Germinal center (tissue), 1 donor: ENCODE measurements at regions not wholly inside any gene's neighbourhood (a gene's known extent, or its start where the extent isn't known, plus 50 kb on each side); places are given as distances from the start of the nearest gene placed in this dataset.

Experiments used
- DNase-seq: peaks from one replicate; pipeline ENCODE4 v3.0.0; 2012; ENCODE audit warnings: mixed read lengths, low spot score

GRCh38 chr11:110979696-110980095 is 265.8 kb upstream of the POU2AF2 start:
- no peak for DNase-seq

DNA sequence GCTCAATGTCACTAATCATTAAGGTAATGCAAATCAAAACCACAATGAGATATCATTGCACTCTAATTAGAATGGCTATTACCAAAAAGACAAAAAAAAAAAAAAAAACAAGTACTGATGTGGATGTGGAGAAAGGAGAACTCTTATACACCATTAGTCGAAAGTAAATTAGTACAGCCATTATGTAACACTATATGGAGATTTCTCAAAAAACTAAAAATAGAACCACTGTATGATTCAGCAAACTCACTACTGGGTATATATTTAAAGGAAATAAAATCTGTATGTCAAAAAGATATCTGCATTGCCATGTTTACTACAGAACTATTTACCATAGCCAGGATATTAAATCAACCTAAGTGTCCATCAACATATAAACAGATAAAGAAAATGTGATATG is 265.4 kb upstream of the ARHGAP20 start:
- DNase-seq, result no peak

DNA sequence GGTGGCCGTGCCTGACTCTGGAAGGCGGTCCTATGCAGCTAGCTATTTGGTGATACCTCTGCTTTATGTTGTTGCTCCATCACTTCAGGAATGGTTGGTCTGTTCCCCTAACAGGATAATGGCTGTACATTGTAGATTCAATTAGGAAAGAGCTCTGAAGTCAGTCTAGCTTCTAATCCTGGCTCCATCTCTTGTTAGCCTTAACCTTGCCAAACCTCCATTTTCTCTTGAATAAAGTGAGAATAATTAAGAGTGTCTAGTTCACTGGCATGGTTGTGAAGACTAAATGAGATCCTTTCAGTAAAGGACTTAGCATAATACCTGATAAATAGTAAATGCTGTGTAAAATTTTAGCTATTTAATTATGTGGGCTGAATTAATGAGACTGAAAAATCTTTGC is 262.5 kb upstream of the ARHGAP20 start:
- DNase-seq, result no peak

DNA sequence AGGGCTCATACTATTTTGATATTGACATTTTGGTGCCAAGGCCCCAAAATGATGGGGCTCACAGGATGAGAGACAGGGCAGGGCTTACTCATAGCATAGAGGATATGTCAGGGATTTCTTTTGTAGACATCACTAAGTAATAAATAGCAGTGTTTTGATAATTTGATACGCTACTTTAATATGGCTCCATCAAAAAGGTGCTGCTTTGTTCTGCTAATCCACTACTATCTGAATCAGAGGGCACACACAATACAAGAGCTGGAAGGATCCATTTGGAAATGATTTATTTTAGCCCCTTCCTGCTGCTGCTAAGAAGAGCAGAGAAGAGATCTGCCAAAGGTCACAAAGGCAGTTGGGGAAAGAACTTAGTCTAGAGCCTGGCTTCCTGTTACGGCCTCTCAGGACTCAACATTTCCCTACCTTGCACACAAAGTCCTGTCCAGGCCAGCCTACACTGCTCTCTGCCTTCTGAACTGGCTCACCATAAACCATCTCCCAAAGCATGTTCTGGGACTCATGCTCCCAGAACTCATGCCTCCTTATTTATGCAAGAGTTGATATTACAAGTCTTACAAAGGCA is 261.3 kb upstream of the ARHGAP20 start:
- DNase-seq, result no peak

GRCh38 chr11:110972640-110973039 is 260.4 kb upstream of the ARHGAP20 start:
- no peak for DNase-seq

DNA sequence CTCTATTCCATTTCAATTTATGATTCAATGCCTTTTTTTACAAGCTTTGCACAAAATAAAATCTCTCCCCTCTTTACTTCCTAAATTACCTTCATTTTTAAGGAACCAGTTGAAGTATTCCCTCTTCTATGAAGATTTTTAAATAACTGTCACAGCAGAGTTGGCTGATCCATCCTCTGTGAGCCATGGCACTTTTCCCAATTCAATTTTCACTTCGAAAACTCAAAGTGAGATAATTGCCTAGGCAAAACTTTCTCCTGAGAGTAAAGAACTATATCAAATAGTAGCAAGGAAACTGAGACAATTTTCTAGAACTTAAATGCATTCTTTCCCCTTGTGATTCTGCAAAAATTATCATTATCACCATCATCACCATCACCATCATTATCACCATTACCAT is 259.9 kb upstream of the ARHGAP20 start:
- DNase-seq, result no peak

DNA sequence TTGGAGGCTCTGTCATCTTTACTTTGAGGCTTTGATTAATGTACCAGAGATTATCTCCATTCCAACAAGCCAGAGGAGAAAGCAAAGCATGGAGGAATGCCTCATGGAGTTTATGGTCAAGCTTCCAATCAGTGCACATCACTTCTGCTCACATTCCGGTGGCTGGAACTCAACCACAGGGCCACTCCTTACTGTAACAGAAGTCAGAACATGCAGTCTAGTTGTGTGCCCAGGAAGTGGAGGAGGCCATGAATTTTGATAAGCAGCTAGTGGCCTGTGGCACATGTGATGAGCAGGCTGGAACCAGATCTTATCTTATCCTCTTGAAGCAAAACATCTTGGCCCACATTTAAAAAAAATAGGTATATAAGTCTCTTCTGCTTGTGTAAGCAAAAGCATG is 258.9 kb upstream of the ARHGAP20 start:
- DNase-seq, result no peak

DNA sequence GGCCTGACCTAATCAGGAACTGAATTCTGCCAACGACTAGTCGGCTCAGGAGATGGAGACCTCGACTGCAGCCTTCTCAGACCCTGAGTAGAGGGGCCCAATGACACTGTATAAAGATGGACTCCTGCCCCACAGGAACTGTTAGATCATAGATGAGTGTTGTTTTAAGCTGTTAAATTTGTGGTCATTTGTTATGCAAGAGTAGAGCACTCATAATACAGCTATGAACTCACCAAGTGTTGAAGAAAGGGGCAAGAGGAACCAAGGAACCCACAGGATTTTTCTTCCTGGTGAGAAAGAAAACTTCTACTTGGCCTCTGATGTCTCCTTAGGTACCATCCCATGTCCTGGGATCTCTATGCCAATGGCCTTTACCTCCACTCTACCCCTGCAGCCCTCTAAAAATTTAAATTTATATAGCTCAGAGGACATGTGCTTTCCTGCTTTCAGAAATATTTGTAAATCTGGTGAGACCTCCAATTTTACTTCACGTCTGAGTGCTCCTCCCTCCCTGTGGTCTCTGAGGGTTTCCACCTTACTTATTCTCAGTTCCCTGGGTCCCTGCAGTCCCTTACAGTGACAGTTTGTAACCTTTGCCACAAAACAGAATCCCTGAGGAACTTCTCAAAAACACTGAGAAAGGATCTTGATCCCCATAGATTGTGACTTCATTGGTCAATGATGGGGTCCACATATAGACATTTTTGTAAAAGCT is 256.3 kb upstream of the ARHGAP20 start:
- no peak for DNase-seq

DNA sequence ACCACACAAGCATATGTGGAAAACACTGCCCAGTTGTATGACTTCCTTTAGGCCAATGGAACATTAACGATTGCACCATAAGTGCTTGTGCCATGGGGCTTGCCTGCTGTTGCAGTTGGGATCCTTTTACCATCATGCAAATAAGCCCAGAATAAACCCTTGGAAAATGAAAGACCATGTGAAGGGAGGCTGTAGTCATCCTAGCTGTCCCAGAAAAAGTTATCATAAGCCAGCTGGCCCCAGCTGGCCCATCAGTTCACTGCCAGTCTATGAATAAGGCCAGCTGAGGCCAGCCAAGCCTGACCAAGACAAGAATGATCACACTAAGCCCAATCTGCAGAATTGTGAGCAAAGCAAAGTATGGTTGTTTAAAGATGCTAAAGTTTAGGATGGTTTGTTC is 253.9 kb upstream of the ARHGAP20 start:
- DNase-seq, result no peak

GRCh38 chr11:110962921-110963320 is 250.7 kb upstream of the ARHGAP20 start:
- DNase-seq, result no peak

DNA sequence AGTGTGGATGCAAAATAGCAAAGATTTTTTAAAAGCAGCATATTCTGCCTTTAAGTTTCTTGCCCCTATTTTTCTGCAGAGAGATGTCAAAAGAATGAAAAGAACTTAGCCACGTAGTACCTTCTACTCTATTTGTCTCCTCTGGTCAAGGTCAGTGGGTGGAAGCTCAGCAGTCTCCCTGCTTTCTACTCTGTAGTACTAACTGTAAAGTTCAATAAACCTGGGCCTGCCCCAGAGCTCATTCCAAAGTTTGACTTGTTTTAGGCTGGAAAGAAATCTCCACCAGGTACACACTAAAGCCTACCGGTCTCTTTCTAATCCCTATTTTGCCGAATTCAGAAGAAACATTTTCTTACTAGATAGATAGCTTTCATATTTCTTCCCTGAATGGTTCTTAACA is 247.9 kb upstream of the ARHGAP20 start:
- no peak for DNase-seq

DNA sequence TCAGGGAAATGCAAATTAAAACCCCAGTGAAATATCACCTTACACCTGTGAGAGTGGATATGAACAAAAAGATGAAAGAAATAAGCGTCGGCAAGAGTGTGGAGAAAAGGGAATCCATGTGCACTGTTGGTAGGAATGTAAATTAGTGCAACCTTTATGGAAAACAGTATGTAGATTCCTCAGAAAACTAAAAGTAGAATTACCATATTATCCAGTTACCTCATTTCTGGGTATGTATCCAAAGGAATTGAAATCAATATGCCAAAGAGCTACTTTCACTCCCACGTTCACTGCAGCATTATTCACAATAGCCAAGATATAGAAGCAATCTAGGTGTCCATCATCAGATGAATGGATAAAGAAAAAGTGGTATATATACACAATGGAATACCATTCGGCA is 246.0 kb upstream of the ARHGAP20 start:
- DNase-seq, result no peak

DNA sequence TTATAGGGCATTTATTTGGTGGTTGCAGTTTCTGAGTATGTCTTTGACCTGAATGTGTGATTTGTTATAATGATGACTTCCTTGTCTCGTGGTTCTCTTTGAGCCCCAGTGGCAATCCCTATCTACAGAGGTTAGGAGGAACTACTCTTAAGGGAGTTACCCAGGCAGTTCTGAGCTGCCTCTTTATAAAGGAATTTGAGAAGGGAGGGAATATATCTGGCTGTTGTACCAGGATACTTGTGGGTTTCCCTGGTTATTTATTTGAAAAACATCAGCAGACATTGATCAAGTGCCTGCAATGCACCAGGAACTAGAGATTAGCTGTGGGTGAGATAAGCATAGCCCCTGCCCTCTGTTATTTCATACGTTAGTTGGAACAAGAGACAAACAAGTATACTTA is 243.5 kb upstream of the ARHGAP20 start:
- DNase-seq, result no peak

DNA sequence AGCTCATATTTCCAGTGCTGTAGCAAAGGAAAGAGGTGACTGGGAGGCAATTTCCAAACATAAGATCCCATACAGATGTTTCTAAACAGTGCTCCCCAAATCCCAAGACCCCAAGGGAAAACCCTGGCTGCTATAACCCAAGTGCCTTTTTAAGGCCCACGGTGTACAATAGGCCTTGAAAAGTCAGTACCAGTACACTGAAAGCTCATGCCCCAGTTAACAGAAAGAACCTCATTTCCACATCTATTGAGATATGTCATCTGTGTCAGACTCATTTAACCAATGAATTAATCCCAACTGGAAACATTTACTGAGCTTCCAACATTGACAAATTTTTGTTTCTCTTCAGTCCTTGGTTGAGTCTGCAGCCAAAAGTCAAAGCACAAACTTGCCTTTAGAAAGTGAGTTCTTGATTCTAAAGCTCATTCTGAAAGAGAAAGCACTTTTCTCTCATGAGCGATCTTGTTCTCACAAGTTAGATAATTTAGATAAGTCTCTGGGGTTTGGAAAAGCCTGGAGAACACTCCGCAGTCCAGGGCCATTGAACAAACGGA is 239.8 kb upstream of the ARHGAP20 start:
- DNase-seq, result no peak

GRCh38 chr11:110951037-110951949 is 239.1 kb upstream of the ARHGAP20 start:
- no peak for DNase-seq

- no peak for DNase-seq
Measured at GRCh38 chr11:110948112-110948511, 235.9 kb upstream of the ARHGAP20 start.

DNA sequence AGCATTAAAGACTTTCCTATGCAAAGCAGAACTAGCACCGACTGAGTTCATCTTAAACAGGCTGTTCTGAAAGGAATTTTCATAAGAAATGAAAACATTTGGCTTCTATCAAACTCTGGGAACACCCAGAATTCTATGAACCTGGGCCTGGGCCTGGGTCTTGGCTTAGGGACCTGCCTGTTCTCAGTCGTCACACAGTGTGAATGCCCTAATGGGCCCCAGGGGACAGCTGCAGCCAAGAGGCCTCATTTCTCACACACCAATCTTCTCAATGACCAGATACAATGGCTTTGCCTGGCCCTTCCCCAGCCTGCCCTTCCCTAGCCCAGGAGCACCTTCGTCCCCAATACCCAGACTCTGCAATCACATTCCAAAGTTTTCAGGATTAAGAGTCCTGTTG is 234.9 kb upstream of the ARHGAP20 start:
- DNase-seq, result no peak

DNA sequence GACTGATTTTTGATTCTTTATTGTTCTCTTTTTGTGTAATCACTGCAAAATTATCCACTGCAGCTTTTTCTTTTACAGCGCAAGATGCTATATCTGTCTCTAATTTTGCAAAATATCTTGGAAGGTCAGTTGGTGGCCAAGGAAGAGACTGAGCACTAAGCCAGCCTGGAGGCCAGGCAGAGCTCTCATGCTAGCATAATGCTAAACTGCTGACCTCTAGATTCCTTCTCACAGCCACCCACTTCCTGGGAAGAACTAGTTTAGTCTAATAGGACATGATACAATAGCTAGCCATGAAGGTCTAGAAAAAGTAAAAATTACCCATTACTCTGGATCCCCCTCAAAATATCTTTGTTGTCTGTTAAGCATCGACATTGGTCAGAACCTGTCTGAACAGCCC is 227.2 kb upstream of the ARHGAP20 start:
- no peak for DNase-seq

GRCh38 chr11:110935018-110935640 is 222.9 kb upstream of the ARHGAP20 start:
- DNase-seq, result no peak

DNA sequence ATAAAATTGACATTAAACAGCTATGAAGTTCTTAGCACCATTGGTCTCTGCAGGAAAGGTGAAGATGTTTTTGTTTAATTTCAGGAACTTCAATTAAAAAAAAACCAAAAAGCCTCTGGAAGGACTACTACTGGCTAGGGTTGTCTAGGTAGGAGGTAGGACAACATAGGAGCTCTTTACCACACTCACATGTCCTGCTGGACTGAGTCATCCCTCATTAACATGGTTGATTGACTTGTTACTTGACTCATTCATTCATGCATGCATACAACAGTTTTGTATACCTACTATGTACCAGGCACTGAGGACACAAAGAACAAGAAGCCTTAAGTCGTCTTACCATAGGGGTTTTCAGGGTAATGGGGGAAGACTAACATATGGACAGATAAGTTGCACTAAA is 216.9 kb upstream of the ARHGAP20 start:
- no peak for DNase-seq

DNA sequence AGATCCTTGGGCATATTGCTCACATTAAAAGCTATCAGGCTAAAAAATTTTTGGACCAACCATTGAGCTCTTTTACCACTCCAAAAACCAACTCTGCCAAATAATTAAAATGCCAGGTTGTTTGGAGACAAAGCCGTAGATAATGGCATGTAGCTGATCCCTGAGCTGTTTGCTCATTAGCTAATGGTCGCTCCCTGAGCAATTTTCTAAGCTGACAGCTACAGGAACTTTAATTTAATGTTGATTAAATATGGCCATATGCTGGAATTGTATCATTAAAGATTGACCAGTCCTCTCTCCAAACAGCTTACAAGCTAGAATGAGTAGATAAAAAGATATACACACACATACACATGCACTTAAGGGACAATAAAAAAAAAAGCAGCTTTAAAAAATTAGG is 216.2 kb upstream of the ARHGAP20 start:
- DNase-seq, result no peak

GRCh38 chr11:110921742-110922521 is 209.7 kb upstream of the ARHGAP20 start:
- DNase-seq, result no peak
